GM13977 (cell line): ENCODE measurements at regions not wholly inside any gene's neighbourhood (a gene's known extent, or its start where the extent isn't known, plus 50 kb on each side); places are given as distances from the start of the nearest gene placed in this dataset.

ENCODE experiments used
- DNase-seq: peaks from one replicate; pipeline ENCODE4 v3.0.0; 2012; ENCODE audit warnings: low spot score
- CTCF ChIP-seq: IDR thresholded peaks from 2 replicates; pipeline ENCODE4 v1.5.1; 2012; ENCODE audit warnings: mild to moderate bottlenecking, control low read depth; ENCODE audit not compliant: insufficient read depth; ENCODE audit errors: extremely low read depth, missing control alignments
- in situ Hi-C: fragments of 300-500 bp; cut with MboI; formaldehyde crosslinking; loops from one replicate; pipeline ENCODE4 v1.12.0; 2022; ENCODE audit warnings: low sequenced_read_pairs, low pct_unique_long_range_greater_than_20kb, mixed read lengths, inconsistent platforms; ENCODE audit not compliant: unreplicated experiment

- in situ Hi-C loops = no loop called here
- DNase-seq = no peak
- TF ChIP-seq CTCF = no peak
These were observed 183.7 kb downstream of the RGS3 start for GRCh38 chr9:113646946-113647914.

- TF ChIP-seq CTCF = no peak
- in situ Hi-C loops = no loop called here
- no peak for DNase-seq
These were observed 184.5 kb downstream of the RGS3 start for GRCh38 chr9:113648048-113648447.

GRCh38 chr9:113648586-113648985 lies 185.1 kb downstream of the RGS3 start:
- in situ Hi-C loops = no loop called here
- no peak for TF ChIP-seq CTCF
- no peak for DNase-seq

- in situ Hi-C loops = no loop called here
- TF ChIP-seq CTCF = no peak
- DNase-seq = no peak
These were observed 185.5 kb downstream of the RGS3 start for GRCh38 chr9:113649054-113649453.

- no peak for TF ChIP-seq CTCF
- in situ Hi-C loops = loop anchor here (25.0 kb wide), 2 partner anchors 188 to 338 kb away; partner anchors contain the start of genes RGS3 and RNF183
- DNase-seq = no peak
These were observed 186.3 kb downstream of the RGS3 start for GRCh38 chr9:113649855-113650206.

- TF ChIP-seq CTCF = no peak
- in situ Hi-C loops = loop anchor here (25.0 kb wide), 2 partner anchors 188 to 338 kb away; partner anchors contain the start of genes RGS3 and RNF183
- no peak for DNase-seq
These were observed 186.9 kb downstream of the RGS3 start for GRCh38 chr9:113650207-113651131.
